ENCODE measurements at regions not wholly inside any gene's neighbourhood (a gene's known extent, or its start where the extent isn't known, plus 50 kb on each side); places are given as distances from the start of the nearest gene placed in this dataset.
"Not testable (repeated sequence)": the region's sequence is repeated elsewhere in the genome, so short reads cannot be mapped to it uniquely, and the experiment has no call there.

DNA sequence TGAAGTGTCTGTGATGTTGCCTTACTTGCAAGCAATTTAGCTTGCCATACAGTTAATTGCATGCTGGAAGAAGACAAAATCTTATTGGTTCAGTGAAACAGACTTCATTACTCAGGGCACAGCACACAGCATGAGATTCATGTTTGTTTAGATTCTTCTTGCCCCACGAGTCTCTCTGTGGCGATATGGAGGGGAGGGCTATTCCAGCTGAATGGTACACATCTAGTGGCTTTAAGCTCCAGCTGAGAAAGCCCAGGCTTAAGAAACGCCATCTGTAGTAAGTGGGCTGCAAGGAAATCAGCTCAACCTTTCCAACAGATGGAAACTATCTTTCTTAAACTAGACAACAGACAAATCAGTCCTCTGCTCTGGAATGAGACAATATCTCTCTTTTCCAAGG lies 1022.0 kb downstream of the NCAM2 start:
- H3K36me3 Mint-ChIP-seq (ENCODE audit: low read depth) = no peaks in the 10 kb centered on the region
- ChIA-PET POLR2A (no interaction called here), CTCF (no interaction called here)
- no peaks in the 10 kb centered on the region for H3K27me3 Mint-ChIP-seq
- H3K4me1 Mint-ChIP-seq = no peaks in the 10 kb centered on the region
- H3K9me3 Mint-ChIP-seq = peaks cover 11% of the 10 kb centered on the region
- DNase-seq = no peak
- no peak overlapping the region for H3K27ac Mint-ChIP-seq
- H3K4me3 Mint-ChIP-seq = no peak overlapping the region

GRCh38 chr21:22023896-22024295 lies 1025.7 kb downstream of the NCAM2 start:
- POLR2A ChIA-PET; CTCF ChIA-PET; H3K36me3 Mint-ChIP-seq (ENCODE audit: low read depth); H3K27me3 Mint-ChIP-seq; H3K4me3 Mint-ChIP-seq; H3K27ac Mint-ChIP-seq; H3K9me3 Mint-ChIP-seq; DNase-seq; H3K4me1 Mint-ChIP-seq: not testable (repeated sequence)

- H3K27me3 Mint-ChIP-seq = no peaks in the 10 kb centered on the region
- no peak overlapping the region for H3K27ac Mint-ChIP-seq
- peaks cover 11% of the 10 kb centered on the region for H3K9me3 Mint-ChIP-seq
- no peaks in the 10 kb centered on the region for H3K36me3 Mint-ChIP-seq (ENCODE audit: low read depth)
- CTCF ChIA-PET = no interaction called here
- no peak overlapping the region for H3K4me3 Mint-ChIP-seq
- no peak for DNase-seq
- POLR2A ChIA-PET = no interaction called here
- H3K4me1 Mint-ChIP-seq = no peaks in the 10 kb centered on the region
Observed at GRCh38 chr21:22044431-22044830, 1046.2 kb downstream of the NCAM2 start.

- CTCF ChIA-PET = no interaction called here
- no peak for DNase-seq
- Mint-ChIP-seq H3K27me3 (no peaks in the 10 kb centered on the region), H3K36me3 (ENCODE audit: low read depth) (no peaks in the 10 kb centered on the region), H3K4me3 (no peak overlapping the region), H3K9me3 (peaks cover 7% of the 10 kb centered on the region), H3K4me1 (no peaks in the 10 kb centered on the region), H3K27ac (no peak overlapping the region)
- POLR2A ChIA-PET = no interaction called here
Observed at GRCh38 chr21:22046576-22046975, 1048.4 kb downstream of the NCAM2 start.

DNA sequence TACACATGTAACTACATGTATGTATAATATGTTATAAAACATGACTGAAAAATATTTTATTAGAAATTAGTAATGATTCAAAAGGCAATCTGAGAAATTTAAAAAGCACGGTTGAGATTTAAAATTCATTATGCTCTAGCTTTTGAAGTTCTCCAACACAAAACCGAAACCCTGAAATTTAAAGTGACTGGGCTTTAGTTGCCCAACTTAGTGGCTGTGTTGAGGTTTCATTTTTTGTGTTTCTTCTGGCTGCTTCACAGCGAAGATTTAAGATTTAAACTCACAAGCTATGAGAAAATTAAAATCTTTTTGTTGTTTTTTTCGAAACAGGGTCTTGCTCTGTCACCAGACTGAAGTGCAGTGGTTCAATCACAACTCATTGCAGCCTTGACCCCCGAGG lies 1058.7 kb downstream of the NCAM2 start:
- DNase-seq = no peak
- H3K27ac Mint-ChIP-seq = no peak overlapping the region
- H3K27me3 Mint-ChIP-seq = no peaks in the 10 kb centered on the region
- peaks cover 10% of the 10 kb centered on the region for H3K9me3 Mint-ChIP-seq
- CTCF ChIA-PET = no interaction called here
- H3K4me1 Mint-ChIP-seq = no peaks in the 10 kb centered on the region
- no peak overlapping the region for H3K4me3 Mint-ChIP-seq
- no peaks in the 10 kb centered on the region for H3K36me3 Mint-ChIP-seq (ENCODE audit: low read depth)
- POLR2A ChIA-PET = no interaction called here

GRCh38 chr21:22062472-22063139 lies 1064.4 kb downstream of the NCAM2 start:
- H3K27me3 Mint-ChIP-seq = no peaks in the 10 kb centered on the region
- H3K36me3 Mint-ChIP-seq (ENCODE audit: low read depth) = no peaks in the 10 kb centered on the region
- no peak for DNase-seq
- peaks cover 7% of the 10 kb centered on the region for H3K9me3 Mint-ChIP-seq
- no peak overlapping the region for H3K27ac Mint-ChIP-seq
- POLR2A ChIA-PET = no interaction called here
- CTCF ChIA-PET = no interaction called here
- no peaks in the 10 kb centered on the region for H3K4me1 Mint-ChIP-seq
- no peak overlapping the region for H3K4me3 Mint-ChIP-seq

DNA sequence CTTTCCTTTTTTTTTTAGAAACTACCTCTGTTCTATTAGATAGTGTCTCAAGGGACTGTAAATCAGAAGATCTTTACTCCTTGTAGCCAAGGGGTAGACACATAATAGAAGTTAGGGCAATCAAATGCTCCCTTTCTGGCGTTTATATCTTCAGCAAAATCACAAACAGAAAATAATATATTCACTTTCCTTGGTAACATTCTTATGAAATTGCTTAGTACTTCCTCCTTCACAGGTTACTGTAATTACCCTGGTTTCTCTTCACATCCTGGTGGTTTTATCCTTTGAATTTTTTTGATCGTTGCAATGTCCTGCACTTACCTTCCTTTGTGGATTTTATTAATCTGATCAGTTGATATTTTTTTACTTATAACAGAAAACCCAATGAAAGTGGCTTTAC lies 1064.9 kb downstream of the NCAM2 start:
- ChIA-PET POLR2A (no interaction called here), CTCF (no interaction called here)
- Mint-ChIP-seq H3K27ac (no peak overlapping the region), H3K4me3 (no peak overlapping the region), H3K4me1 (no peaks in the 10 kb centered on the region), H3K9me3 (peaks cover 7% of the 10 kb centered on the region), H3K27me3 (no peaks in the 10 kb centered on the region), H3K36me3 (ENCODE audit: low read depth) (no peaks in the 10 kb centered on the region)
- DNase-seq = no peak

DNA sequence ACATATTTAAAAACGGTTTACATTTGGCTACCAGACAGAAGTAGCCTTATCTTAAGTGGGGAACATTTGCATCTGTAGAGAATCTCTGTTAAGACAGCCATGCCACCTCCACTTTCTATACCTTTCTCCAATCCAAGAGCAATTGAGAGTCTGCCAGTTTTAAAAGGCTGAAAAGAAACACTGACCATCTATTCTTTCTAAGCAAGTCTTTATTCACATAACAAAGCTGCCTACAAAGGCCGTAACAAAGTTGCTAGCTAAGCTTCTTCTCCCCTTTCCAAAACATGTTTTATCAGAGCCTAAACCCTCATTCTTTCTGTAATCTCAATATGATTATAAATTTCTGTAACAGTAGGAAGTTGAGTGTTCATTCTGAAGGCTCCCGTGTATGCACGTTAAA lies 1078.3 kb downstream of the NCAM2 start:
- POLR2A ChIA-PET = no interaction called here
- Mint-ChIP-seq H3K27ac (no peak overlapping the region), H3K9me3 (peaks cover 4% of the 10 kb centered on the region), H3K36me3 (ENCODE audit: low read depth) (no peaks in the 10 kb centered on the region), H3K4me1 (no peaks in the 10 kb centered on the region), H3K4me3 (no peak overlapping the region), H3K27me3 (no peaks in the 10 kb centered on the region)
- DNase-seq = no peak
- CTCF ChIA-PET = no interaction called here

- Mint-ChIP-seq H3K27ac (no peak overlapping the region), H3K27me3 (no peaks in the 10 kb centered on the region), H3K4me1 (no peaks in the 10 kb centered on the region), H3K4me3 (no peak overlapping the region), H3K9me3 (peaks cover 7% of the 10 kb centered on the region), H3K36me3 (ENCODE audit: low read depth) (no peaks in the 10 kb centered on the region)
- POLR2A ChIA-PET = no interaction called here
- CTCF ChIA-PET = no interaction called here
- no peak for DNase-seq
Observed at GRCh38 chr21:22083899-22084298, 1085.7 kb downstream of the NCAM2 start.

DNA sequence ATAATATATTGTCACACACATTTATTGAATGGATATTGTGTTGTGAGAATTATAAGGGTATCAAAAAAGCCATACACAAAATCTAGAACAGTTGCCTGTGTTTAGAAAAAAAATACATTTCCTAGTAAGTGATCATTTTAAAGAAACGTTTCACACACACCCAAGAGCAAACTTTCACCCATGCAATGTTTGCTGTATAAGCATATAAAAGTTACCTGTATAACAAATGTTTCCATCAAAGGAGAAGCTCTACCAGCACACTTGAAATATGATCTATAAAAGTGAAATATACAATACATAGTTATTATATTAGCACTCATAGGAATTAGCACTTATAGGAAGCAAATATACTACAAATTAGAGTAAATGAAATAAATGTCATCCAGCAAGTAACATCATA lies 1098.1 kb downstream of the NCAM2 start:
- no peaks in the 10 kb centered on the region for H3K4me1 Mint-ChIP-seq
- H3K4me3 Mint-ChIP-seq = no peak overlapping the region
- no peak overlapping the region for H3K27ac Mint-ChIP-seq
- ChIA-PET POLR2A (no interaction called here), CTCF (no interaction called here)
- peaks cover 10% of the 10 kb centered on the region for H3K9me3 Mint-ChIP-seq
- H3K27me3 Mint-ChIP-seq = no peaks in the 10 kb centered on the region
- H3K36me3 Mint-ChIP-seq (ENCODE audit: low read depth) = no peaks in the 10 kb centered on the region
- no peak for DNase-seq

- no peak overlapping the region for H3K27ac Mint-ChIP-seq
- no peaks in the 10 kb centered on the region for H3K36me3 Mint-ChIP-seq (ENCODE audit: low read depth)
- no peaks in the 10 kb centered on the region for H3K4me1 Mint-ChIP-seq
- ChIA-PET POLR2A (no interaction called here), CTCF (no interaction called here)
- no peak overlapping the region for H3K4me3 Mint-ChIP-seq
- no peak for DNase-seq
- peaks cover 10% of the 10 kb centered on the region for H3K9me3 Mint-ChIP-seq
- no peaks in the 10 kb centered on the region for H3K27me3 Mint-ChIP-seq
Observed at GRCh38 chr21:22106720-22107410, 1108.7 kb downstream of the NCAM2 start.

- Mint-ChIP-seq H3K27me3 (no peaks in the 10 kb centered on the region), H3K9me3 (peaks cover 7% of the 10 kb centered on the region), H3K36me3 (ENCODE audit: low read depth) (no peaks in the 10 kb centered on the region), H3K27ac (no peak overlapping the region), H3K4me1 (no peaks in the 10 kb centered on the region), H3K4me3 (no peak overlapping the region)
- CTCF ChIA-PET = no interaction called here
- no peak for DNase-seq
- POLR2A ChIA-PET = no interaction called here
Observed at GRCh38 chr21:22115746-22116145, 1117.5 kb downstream of the NCAM2 start.

DNA sequence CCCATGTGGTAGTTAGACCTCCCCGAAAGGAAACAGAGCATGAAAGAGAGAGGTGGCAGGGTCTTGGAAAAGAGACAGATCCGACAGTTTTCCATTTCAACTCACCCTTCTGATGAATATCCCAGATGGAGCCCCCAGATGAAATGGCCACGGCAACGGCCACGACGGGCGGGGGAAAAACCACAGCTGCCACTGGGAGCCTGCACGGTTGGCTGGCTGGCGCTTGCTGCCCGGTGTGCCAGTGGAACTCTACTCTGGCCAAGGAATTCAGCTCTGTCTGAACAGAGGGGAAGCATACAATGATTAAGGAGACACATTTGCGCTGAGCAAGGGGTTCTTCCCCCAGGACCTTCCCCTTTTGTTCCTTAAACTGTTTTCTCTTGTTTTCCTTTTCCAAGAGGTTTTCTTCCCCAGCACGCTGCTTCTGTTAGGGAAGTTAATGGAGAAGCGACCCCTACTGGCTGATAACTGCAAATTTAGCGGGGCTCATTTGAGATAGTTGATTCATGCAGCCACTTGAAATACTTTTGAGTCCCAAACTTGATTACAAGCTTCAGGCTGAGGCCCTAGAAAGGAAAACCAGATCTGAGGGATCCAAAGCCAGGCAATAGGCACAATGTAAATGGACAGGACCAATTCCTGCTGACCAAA lies 1122.5 kb downstream of the NCAM2 start:
- CTCF ChIA-PET = no interaction called here
- POLR2A ChIA-PET = no interaction called here
- H3K4me3 Mint-ChIP-seq = no peak overlapping the region

GRCh38 chr21:22125581-22125980 lies 1127.4 kb downstream of the NCAM2 start:
- H3K36me3 Mint-ChIP-seq (ENCODE audit: low read depth) = no peaks in the 10 kb centered on the region
- no peaks in the 10 kb centered on the region for H3K4me1 Mint-ChIP-seq
- POLR2A ChIA-PET = no interaction called here
- H3K27ac Mint-ChIP-seq = no peak overlapping the region
- H3K27me3 Mint-ChIP-seq = no peaks in the 10 kb centered on the region
- CTCF ChIA-PET = no interaction called here
- H3K9me3 Mint-ChIP-seq = peaks cover 17% of the 10 kb centered on the region
- H3K4me3 Mint-ChIP-seq = no peak overlapping the region
- no peak for DNase-seq

More for the DNA sequence above, 1122.5 kb downstream of the NCAM2 start:
- Mint-ChIP-seq H3K9me3 (peaks cover 12% of the 10 kb centered on the region), H3K27me3 (no peaks in the 10 kb centered on the region), H3K36me3 (ENCODE audit: low read depth) (no peaks in the 10 kb centered on the region), H3K4me1 (no peaks in the 10 kb centered on the region), H3K27ac (no peak overlapping the region)
- no peak for DNase-seq

All from activated CD4-positive, alpha-beta memory T cell treated with anti-CD3 and anti-CD28 coated beads, Interleukin-2, amount 10 ng/mL, durations not matched to agents 7 days and 5 days (primary cell).